ENCODE measurements at regions not wholly inside any gene's neighbourhood (a gene's known extent, or its start where the extent isn't known, plus 50 kb on each side); places are given as distances from the start of the nearest gene placed in this dataset.

GRCh38 chr20:50456452-50457324, 53.5 kb upstream of the PTPN1 start:
- no peak overlapping the region for H3K4me3 Mint-ChIP-seq
- H3K36me3 Mint-ChIP-seq = no peaks in the 10 kb centered on the region
- peaks cover 0 to 3% (median 0%) of the 10 kb centered on the region in 3 donors for H3K9me3 Mint-ChIP-seq
- H3K27me3 Mint-ChIP-seq = peaks cover 21% of the 10 kb centered on the region
- peak overlapping the region in 1 of 3 donors; percentile 36 for H3K27ac Mint-ChIP-seq
- H3K4me1 Mint-ChIP-seq = peaks cover 0 to 1% (median 0%) of the 10 kb centered on the region in 3 donors

- Mint-ChIP-seq H3K4me3 (no peak overlapping the region), H3K9me3 (no peaks in the 10 kb centered on the region), H3K4me1 (peaks cover under 1 to 1% (median 1%) of the 10 kb centered on the region in 3 donors), H3K27me3 (peaks cover 10% of the 10 kb centered on the region), H3K27ac (peak overlapping the region in 1 of 3 donors; percentile 20), H3K36me3 (no peaks in the 10 kb centered on the region)
Observed at GRCh38 chr20:50459124-50459918, 50.9 kb upstream of the PTPN1 start.

- Mint-ChIP-seq H3K27me3 (peaks cover 9% of the 10 kb centered on the region), H3K9me3 (no peaks in the 10 kb centered on the region), H3K4me1 (peaks cover 2 to 4% (median 2%) of the 10 kb centered on the region in 3 donors), H3K4me3 (no peak overlapping the region), H3K27ac (no peak overlapping the region), H3K36me3 (no peaks in the 10 kb centered on the region)
Observed at GRCh38 chr20:50460115-50460607, 50.0 kb upstream of the PTPN1 start.

Data from IgD-negative memory B cell (primary cell).